SK-N-SH treated with all-trans-retinoic acid at 6 μM for 48 hours (cell line): ENCODE measurements at regions not wholly inside any gene's neighbourhood (a gene's known extent, or its start where the extent isn't known, plus 50 kb on each side); places are given as distances from the start of the nearest gene placed in this dataset.

Experiments used
- ATAC-seq: fragments of 200-7000 bp; cut with Tn5 transposase; 3 replicates; pipeline ENCODE4 v1.9.1; 2020; ENCODE audit warnings: mild to moderate bottlenecking, moderate library complexity
- ARNTL ChIP-seq: fragments of 450-650 bp; formaldehyde crosslinking; IDR thresholded peaks from 2 replicates; pipeline ENCODE4 v1.5.0; 2020; ENCODE audit warnings: low read depth, mild to moderate bottlenecking, moderate library complexity, borderline replicate concordance
- BACH2 ChIP-seq: fragments of 250-450 bp; sonication (Bioruptor Pico); IDR thresholded peaks from 2 replicates; pipeline ENCODE4 v1.9.0; 2021; ENCODE audit warnings: mild to moderate bottlenecking, borderline replicate concordance
- CSDC2 ChIP-seq: fragments of 250-450 bp; sonication (Bioruptor Pico); IDR thresholded peaks from 2 replicates; pipeline ENCODE4 v1.5.0; 2020; ENCODE audit warnings: mild to moderate bottlenecking, moderate library complexity
- ESRRG ChIP-seq: fragments of 250-450 bp; sonication (Bioruptor Pico); IDR thresholded peaks from 2 replicates; pipeline ENCODE4 v1.6.1; 2021; ENCODE audit warnings: mild to moderate bottlenecking
- GLIS3 ChIP-seq: fragments of 250-450 bp; sonication (Bioruptor Pico); IDR thresholded peaks from 2 replicates; pipeline ENCODE4 v1.5.0; 2020; ENCODE audit warnings: mild to moderate bottlenecking, moderate library complexity
- ISL1 ChIP-seq: fragments of 250-450 bp; sonication (Bioruptor Pico); IDR thresholded peaks from 2 replicates; pipeline ENCODE4 v2.1.2; 2022; ENCODE audit warnings: mild to moderate bottlenecking, moderate library complexity
- OSR1 ChIP-seq: fragments of 250-450 bp; sonication (Bioruptor Pico); IDR thresholded peaks from 2 replicates; pipeline ENCODE4 v1.8.0; 2022; ENCODE audit warnings: moderate library complexity, mild to moderate bottlenecking, inconsistent platforms
- PPARA ChIP-seq: fragments of 250-450 bp; sonication (Bioruptor Pico); IDR thresholded peaks from 2 replicates; pipeline ENCODE4 v1.5.0; 2020; ENCODE audit warnings: mild to moderate bottlenecking, borderline replicate concordance
- RARB ChIP-seq: fragments of 250-450 bp; sonication (Bioruptor Pico); IDR thresholded peaks from 2 replicates; pipeline ENCODE4 v1.8.0; 2021; ENCODE audit warnings: mild to moderate bottlenecking, moderate library complexity
- SNAI2 ChIP-seq: fragments of 250-450 bp; sonication (Bioruptor Pico); IDR thresholded peaks from 2 replicates; pipeline ENCODE4 v1.5.0; 2020; ENCODE audit warnings: mild to moderate bottlenecking, moderate library complexity
- TCF4 ChIP-seq: fragments of 250-450 bp; sonication (Bioruptor Pico); IDR thresholded peaks from 2 replicates; pipeline ENCODE4 v1.8.0; 2021; ENCODE audit warnings: mild to moderate bottlenecking, moderate library complexity, borderline replicate concordance
- TOX ChIP-seq: fragments of 250-450 bp; sonication (Bioruptor Pico); IDR thresholded peaks from 2 replicates; pipeline ENCODE4 v1.8.0; 2021; ENCODE audit warnings: mild to moderate bottlenecking, moderate library complexity, borderline replicate concordance
- ZC3H10 ChIP-seq: fragments of 250-450 bp; sonication (Bioruptor Pico); IDR thresholded peaks from 2 replicates; pipeline ENCODE4 v1.5.1; 2021; ENCODE audit warnings: mild to moderate bottlenecking, moderate library complexity
- ZFP3 ChIP-seq: fragments of 250-450 bp; sonication (Bioruptor Pico); IDR thresholded peaks from 2 replicates; pipeline ENCODE4 v1.5.0; 2020; ENCODE audit warnings: mild to moderate bottlenecking, moderate library complexity
- ZFP30 ChIP-seq: fragments of 450-650 bp; formaldehyde crosslinking; IDR thresholded peaks from 2 replicates; pipeline ENCODE4 v1.5.0; 2022; ENCODE audit warnings: mild to moderate bottlenecking, moderate library complexity
- ZNF565 ChIP-seq: fragments of 450-650 bp; formaldehyde crosslinking; conservative IDR thresholded peaks from 2 replicates; pipeline ENCODE4 v1.5.0; 2020; ENCODE audit warnings: low read depth, mild to moderate bottlenecking, moderate library complexity
- ZNF70 ChIP-seq: fragments of 450-650 bp; formaldehyde crosslinking; IDR thresholded peaks from 2 replicates; pipeline ENCODE4 v1.5.0; 2020; ENCODE audit warnings: mild to moderate bottlenecking, moderate library complexity
- ZNF8 ChIP-seq: fragments of 450-650 bp; formaldehyde crosslinking; IDR thresholded peaks from 2 replicates; pipeline ENCODE4 v1.5.0; 2020; ENCODE audit warnings: mild to moderate bottlenecking, moderate library complexity
- TF ChIP-seq, protein P1 (sequence below): fragments of 250-450 bp; sonication (Bioruptor Pico); IDR thresholded peaks from 2 replicates; pipeline ENCODE4 v1.5.1; 2021; ENCODE audit warnings: mild to moderate bottlenecking, moderate library complexity
- TF ChIP-seq, protein P2 (sequence below): fragments of 250-450 bp; sonication (Bioruptor Pico); IDR thresholded peaks from 2 replicates; pipeline ENCODE4 v1.5.0; 2020; ENCODE audit warnings: mild to moderate bottlenecking, moderate library complexity
- TF ChIP-seq, protein P3 (sequence below): fragments of 250-450 bp; sonication (Bioruptor Pico); IDR thresholded peaks from 2 replicates; pipeline ENCODE4 v1.5.1; 2020; ENCODE audit warnings: low read depth, mild to moderate bottlenecking, moderate library complexity
- TF ChIP-seq, protein P4 (sequence below): fragments of 250-450 bp; sonication (Bioruptor Pico); IDR thresholded peaks from 2 replicates; pipeline ENCODE4 v1.8.0; 2021; ENCODE audit warnings: low read depth, mild to moderate bottlenecking, moderate library complexity, borderline replicate concordance

DNA sequence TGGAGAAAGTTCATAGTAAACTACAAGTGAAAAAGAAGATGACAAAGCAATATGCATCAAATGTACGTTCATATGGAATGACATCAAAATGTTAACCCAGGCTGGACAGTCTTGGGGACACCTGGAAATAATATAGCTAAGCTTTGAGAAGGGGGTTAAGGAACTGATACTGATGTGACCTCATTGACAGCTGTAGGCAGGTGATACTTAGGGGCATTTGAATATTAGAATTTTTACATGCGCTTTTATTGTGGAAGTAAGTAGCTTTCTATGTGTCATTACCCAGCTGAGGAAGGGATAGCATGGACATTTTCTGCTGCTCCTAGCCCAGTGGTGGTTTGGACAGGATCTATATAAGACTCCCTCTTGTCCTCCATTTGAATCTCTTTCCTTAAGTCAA is 299.7 kb downstream of the CWC27 start:
- TF ChIP-seq ZC3H10 (CRISPR knock-in tag): no peak
- no peak for TF ChIP-seq ZFP3 (CRISPR knock-in tag)
- TF ChIP-seq ZFP30 (CRISPR knock-in tag): no peak
- no peak for TF ChIP-seq OSR1 (CRISPR knock-in tag)
- TF ChIP-seq ZNF70 (CRISPR knock-in tag): no peak
- TF ChIP-seq RARB (CRISPR knock-in tag): no peak
- no peak for TF ChIP-seq ZNF565 (CRISPR knock-in tag)
- TF ChIP-seq SNAI2 (CRISPR knock-in tag): no peak
- no peak for TF ChIP-seq BACH2 (CRISPR knock-in tag)
- TF ChIP-seq ESRRG (CRISPR knock-in tag): no peak
- TF ChIP-seq, protein P1, sequence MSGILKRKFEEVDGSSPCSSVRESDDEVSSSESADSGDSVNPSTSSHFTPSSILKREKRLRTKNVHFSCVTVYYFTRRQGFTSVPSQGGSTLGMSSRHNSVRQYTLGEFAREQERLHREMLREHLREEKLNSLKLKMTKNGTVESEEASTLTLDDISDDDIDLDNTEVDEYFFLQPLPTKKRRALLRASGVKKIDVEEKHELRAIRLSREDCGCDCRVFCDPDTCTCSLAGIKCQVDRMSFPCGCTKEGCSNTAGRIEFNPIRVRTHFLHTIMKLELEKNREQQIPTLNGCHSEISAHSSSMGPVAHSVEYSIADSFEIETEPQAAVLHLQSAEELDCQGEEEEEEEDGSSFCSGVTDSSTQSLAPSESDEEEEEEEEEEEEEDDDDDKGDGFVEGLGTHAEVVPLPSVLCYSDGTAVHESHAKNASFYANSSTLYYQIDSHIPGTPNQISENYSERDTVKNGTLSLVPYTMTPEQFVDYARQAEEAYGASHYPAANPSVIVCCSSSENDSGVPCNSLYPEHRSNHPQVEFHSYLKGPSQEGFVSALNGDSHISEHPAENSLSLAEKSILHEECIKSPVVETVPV (CRISPR knock-in tag): no peak
- TF ChIP-seq, protein P2, sequence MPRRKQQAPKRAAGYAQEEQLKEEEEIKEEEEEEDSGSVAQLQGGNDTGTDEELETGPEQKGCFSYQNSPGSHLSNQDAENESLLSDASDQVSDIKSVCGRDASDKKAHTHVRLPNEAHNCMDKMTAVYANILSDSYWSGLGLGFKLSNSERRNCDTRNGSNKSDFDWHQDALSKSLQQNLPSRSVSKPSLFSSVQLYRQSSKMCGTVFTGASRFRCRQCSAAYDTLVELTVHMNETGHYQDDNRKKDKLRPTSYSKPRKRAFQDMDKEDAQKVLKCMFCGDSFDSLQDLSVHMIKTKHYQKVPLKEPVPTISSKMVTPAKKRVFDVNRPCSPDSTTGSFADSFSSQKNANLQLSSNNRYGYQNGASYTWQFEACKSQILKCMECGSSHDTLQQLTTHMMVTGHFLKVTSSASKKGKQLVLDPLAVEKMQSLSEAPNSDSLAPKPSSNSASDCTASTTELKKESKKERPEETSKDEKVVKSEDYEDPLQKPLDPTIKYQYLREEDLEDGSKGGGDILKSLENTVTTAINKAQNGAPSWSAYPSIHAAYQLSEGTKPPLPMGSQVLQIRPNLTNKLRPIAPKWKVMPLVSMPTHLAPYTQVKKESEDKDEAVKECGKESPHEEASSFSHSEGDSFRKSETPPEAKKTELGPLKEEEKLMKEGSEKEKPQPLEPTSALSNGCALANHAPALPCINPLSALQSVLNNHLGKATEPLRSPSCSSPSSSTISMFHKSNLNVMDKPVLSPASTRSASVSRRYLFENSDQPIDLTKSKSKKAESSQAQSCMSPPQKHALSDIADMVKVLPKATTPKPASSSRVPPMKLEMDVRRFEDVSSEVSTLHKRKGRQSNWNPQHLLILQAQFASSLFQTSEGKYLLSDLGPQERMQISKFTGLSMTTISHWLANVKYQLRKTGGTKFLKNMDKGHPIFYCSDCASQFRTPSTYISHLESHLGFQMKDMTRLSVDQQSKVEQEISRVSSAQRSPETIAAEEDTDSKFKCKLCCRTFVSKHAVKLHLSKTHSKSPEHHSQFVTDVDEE (CRISPR knock-in tag): no peak
- TF ChIP-seq, protein P3, sequence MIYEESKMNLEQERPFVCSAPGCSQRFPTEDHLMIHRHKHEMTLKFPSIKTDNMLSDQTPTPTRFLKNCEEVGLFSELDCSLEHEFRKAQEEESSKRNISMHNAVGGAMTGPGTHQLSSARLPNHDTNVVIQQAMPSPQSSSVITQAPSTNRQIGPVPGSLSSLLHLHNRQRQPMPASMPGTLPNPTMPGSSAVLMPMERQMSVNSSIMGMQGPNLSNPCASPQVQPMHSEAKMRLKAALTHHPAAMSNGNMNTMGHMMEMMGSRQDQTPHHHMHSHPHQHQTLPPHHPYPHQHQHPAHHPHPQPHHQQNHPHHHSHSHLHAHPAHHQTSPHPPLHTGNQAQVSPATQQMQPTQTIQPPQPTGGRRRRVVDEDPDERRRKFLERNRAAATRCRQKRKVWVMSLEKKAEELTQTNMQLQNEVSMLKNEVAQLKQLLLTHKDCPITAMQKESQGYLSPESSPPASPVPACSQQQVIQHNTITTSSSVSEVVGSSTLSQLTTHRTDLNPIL: no peak
- TF ChIP-seq ARNTL (CRISPR knock-in tag): no peak
- no peak for TF ChIP-seq CSDC2 (CRISPR knock-in tag)
- TF ChIP-seq TCF4: no peak
- TF ChIP-seq, protein P4, sequence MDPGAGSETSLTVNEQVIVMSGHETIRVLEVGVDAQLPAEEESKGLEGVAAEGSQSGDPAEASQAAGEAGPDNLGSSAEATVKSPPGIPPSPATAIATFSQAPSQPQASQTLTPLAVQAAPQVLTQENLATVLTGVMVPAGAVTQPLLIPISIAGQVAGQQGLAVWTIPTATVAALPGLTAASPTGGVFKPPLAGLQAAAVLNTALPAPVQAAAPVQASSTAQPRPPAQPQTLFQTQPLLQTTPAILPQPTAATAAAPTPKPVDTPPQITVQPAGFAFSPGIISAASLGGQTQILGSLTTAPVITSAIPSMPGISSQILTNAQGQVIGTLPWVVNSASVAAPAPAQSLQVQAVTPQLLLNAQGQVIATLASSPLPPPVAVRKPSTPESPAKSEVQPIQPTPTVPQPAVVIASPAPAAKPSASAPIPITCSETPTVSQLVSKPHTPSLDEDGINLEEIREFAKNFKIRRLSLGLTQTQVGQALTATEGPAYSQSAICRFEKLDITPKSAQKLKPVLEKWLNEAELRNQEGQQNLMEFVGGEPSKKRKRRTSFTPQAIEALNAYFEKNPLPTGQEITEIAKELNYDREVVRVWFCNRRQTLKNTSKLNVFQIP: no peak
- no peak for TF ChIP-seq TOX
- no peak for ATAC-seq

DNA sequence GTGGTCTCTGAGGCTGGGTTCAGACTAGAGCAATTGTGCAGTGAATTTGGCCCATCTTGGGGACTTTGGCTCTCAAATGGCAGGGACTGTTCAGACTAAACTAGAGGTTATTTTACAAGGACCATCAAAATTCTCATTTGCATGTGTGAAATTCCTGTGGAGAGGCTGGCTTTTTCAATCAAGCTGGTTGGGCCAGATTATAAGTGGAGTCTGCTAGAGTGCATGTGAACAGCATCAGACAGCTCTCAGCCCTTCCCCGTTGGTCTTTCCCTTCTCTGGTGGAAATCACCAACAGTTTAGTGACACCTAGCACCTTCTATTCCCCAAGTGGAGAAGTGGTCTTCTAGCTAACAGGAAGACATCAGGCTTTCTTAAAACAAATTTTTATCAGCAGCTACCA is 301.3 kb downstream of the CWC27 start:
- TF ChIP-seq, protein P4: no peak
- no peak for ATAC-seq

DNA sequence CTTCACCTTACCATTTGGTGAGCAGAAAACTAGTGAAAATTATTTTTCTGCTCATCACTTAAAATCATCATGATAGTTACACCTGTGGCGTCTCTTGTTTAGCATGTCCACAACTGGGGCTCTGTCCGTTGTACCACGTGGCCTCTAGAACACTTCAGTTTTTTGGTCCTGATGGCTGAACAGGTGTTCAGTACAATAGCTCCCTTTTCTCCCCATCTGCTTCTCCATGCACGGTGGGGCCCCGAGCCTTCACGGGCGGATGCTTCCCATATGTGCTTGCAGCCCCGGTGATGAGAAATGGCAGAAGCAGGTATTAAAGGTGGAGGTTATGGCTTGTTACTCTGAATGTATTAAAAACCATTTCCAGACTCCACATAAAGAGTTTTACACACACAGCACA is 304.1 kb downstream of the CWC27 start:
- no peak for ATAC-seq
- TF ChIP-seq PPARA (CRISPR knock-in tag) (no peak), ZNF70 (CRISPR knock-in tag) (no peak), ESRRG (CRISPR knock-in tag) (no peak), ZFP30 (CRISPR knock-in tag) (no peak), RARB (CRISPR knock-in tag) (no peak), ARNTL (CRISPR knock-in tag) (no peak), ZNF565 (CRISPR knock-in tag) (no peak), BACH2 (CRISPR knock-in tag) (no peak), ZNF8 (no peak), TOX (no peak), ISL1 (CRISPR knock-in tag) (no peak), ZC3H10 (CRISPR knock-in tag) (no peak), OSR1 (CRISPR knock-in tag) (no peak), CSDC2 (CRISPR knock-in tag) (no peak), GLIS3 (no peak)
- TF ChIP-seq, protein P3: no peak
- TF ChIP-seq, protein P4: no peak
